GM12872 (cell line): ENCODE measurements at regions not wholly inside any gene's neighbourhood (a gene's known extent, or its start where the extent isn't known, plus 50 kb on each side); places are given as distances from the start of the nearest gene placed in this dataset.

Experiments
- CTCF ChIP-seq: IDR thresholded peaks from 3 replicates; pipeline ENCODE4 v1.5.1; 2011; ENCODE audit warnings: low read depth, mild to moderate bottlenecking, low read length, moderate library complexity; ENCODE audit not compliant: insufficient read depth

GRCh38 chr1:2858676-2859075, 57.2 kb upstream of the TTC34 start:
- TF ChIP-seq CTCF = no peak

GRCh38 chr1:2859219-2859880, 57.9 kb upstream of the TTC34 start:
- no peak for TF ChIP-seq CTCF

GRCh38 chr1:2859881-2860430, 58.5 kb upstream of the TTC34 start:
- no peak for TF ChIP-seq CTCF

GRCh38 chr1:2860476-2861142, 59.1 kb upstream of the TTC34 start:
- no peak for TF ChIP-seq CTCF

DNA sequence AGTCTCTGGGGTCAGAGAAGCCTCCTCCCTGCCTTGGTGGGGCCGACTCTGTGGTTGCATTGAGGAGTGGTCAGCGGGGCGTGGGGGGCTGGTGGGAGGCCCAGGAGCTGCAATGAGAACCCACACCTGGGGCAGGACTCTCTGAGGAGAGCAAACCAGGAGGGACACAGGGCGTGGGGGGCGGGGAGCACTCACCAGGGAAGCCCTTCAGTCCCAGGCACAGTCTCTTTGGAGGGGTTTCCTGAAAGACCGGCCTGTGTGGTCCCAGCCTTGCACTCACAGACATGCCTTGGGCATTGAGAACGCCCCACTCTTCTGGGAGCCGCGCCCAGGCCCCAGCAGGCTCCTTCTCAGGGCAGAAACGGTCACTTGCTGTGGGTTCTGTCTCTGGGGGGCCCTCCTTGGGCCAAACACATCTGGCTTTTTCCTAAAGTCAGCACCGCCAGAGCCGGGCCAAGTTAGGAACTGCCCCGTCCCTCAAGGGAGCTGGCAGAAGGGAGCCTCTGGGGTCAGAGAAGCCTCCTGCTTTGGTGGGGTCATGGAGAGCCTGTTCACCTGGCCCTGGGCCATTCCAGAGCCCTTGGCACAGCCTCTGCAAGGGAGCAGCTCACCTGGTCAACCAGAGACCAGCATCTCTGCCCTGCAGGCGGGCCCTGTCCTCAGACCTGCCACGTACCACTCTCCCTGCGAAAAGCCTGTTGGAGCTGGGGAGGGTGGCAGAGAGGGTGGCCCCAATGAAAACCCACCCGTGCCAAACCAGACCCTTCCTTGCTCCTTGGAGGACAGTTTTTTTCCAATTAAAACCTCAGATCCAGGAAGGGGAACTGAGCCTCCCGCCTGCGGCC, 59.9 kb upstream of the TTC34 start:
- TF ChIP-seq CTCF = no peak

DNA sequence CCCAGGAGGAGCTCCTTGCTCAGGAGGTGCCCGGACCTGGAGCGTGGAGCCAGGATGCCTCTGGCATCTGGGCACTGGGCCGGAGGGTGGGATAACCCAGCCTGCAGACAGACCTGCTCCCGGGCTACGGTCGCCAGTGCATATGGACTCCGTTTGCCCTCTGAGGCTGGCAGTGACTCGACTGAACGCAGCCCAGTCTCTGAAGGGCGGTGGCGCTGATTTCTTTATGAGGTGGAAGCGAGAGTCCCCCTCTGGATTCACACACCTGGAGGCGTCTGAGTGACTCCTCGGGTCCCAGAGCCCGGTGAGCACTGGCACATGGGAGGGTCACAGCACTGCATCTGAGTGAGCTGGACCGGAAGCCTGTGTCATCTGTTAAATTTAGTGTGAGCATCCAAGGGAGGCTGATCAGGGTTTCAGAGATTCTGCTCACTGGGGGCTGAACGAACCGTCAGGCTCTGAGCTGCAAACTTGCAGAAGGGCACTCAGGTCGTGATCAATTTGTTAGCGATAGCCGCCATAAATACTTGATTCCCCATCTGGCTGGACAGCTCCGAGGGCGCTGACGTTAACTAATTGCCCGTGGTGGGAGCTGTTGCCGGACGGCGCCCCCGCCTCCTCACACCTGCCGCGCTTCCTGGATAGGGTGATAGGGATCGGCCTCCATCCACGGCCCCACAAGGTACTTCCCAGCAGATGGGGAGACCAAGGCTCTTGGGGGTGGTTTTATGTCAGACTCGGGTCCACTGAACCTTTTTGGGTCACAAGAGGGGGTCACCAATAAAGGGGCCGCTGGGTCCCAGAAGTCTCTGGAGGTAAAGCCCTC, 60.7 kb upstream of the TTC34 start:
- no peak for TF ChIP-seq CTCF
